Keratinocyte (primary cell): ENCODE measurements at regions not wholly inside any gene's neighbourhood (a gene's known extent, or its start where the extent isn't known, plus 50 kb on each side); places are given as distances from the start of the nearest gene placed in this dataset.
"Not testable (repeated sequence)": the region's sequence is repeated elsewhere in the genome, so short reads cannot be mapped to it uniquely, and the experiment has no call there.

Source experiments
- DNase-seq: peaks from one replicate; pipeline ENCODE4 v3.0.0-alpha.2; 2011; ENCODE audit warnings: low read depth, missing footprints, low spot score
- FAIRE-seq: peaks from 2 replicates; lab custom pipeline; 2011; peaks lifted over from hg19 to GRCh38; lab: Jason Lieb, UNC
- H2AFZ ChIP-seq: 2 replicates; pipeline ENCODE4 v1.6.0; 2012; ENCODE audit warnings: low read length, control low read depth, inconsistent platforms; ENCODE audit not compliant: control insufficient read depth
- H3K27ac ChIP-seq: 2 replicates; pipeline ENCODE4 v1.5.1; 2011; ENCODE audit warnings: low read length; ENCODE audit not compliant: control insufficient read depth, insufficient read depth
- H3K27me3 ChIP-seq: 3 replicates; pipeline ENCODE4 v1.6.0; 2011; ENCODE audit warnings: low read length; ENCODE audit not compliant: control insufficient read depth, insufficient read depth; ENCODE audit errors: extremely low read depth
- H3K36me3 ChIP-seq, 2 experiments: 2 replicates in 1 of 2; 3 replicates in 1 of 2; pipeline ENCODE4 v1.5.1; 2011; ENCODE audit warnings: low read length in 2 of 2, mild to moderate bottlenecking in 1 of 2; ENCODE audit not compliant: control insufficient read depth in 2 of 2, insufficient read depth in 2 of 2; ENCODE audit errors: extremely low read depth in 1 of 2
- H3K4me1 ChIP-seq: 3 replicates; pipeline ENCODE4 v1.5.1; 2011; ENCODE audit warnings: low read length; ENCODE audit not compliant: control insufficient read depth, insufficient read depth; ENCODE audit errors: extremely low read depth
- H3K4me2 ChIP-seq: 3 replicates; pipeline ENCODE4 v1.6.0; 2011; ENCODE audit warnings: low read depth, low read length; ENCODE audit not compliant: control insufficient read depth, insufficient read depth; ENCODE audit errors: extremely low read depth
- H3K4me3 ChIP-seq, 3 experiments: fragments of 200-600 bp in 1 of 3; sonication (generic) in 1 of 3; 2 replicates in 2 of 3; 3 replicates in 1 of 3; pipeline ENCODE4 v1.5.1; 2011 to 2016; ENCODE audit warnings: low read length in 3 of 3, mild to moderate bottlenecking in 3 of 3, control low read depth in 2 of 3, inconsistent platforms in 1 of 3, low read depth in 1 of 3, mixed read lengths in 1 of 3, mixed run types in 1 of 3, moderate library complexity in 1 of 3; ENCODE audit not compliant: control insufficient read depth in 2 of 3, insufficient read depth in 2 of 3; ENCODE audit errors: extremely low read depth in 1 of 3
- H3K79me2 ChIP-seq: 2 replicates; pipeline ENCODE4 v1.6.0; 2012; ENCODE audit warnings: low read length; ENCODE audit not compliant: control insufficient read depth, insufficient read depth
- H3K9ac ChIP-seq: 3 replicates; pipeline ENCODE4 v1.6.0; 2011; ENCODE audit warnings: low read length; ENCODE audit not compliant: control insufficient read depth, insufficient read depth; ENCODE audit errors: extremely low read depth
- H3K9me1 ChIP-seq: 3 replicates; pipeline ENCODE4 v1.6.0; 2011; ENCODE audit warnings: low read length; ENCODE audit not compliant: control insufficient read depth, insufficient read depth; ENCODE audit errors: extremely low read depth
- H3K9me3 ChIP-seq: 2 replicates; pipeline ENCODE4 v1.5.1; 2012; ENCODE audit warnings: low read depth, low read length; ENCODE audit not compliant: control insufficient read depth
- H4K20me1 ChIP-seq: 3 replicates; pipeline ENCODE4 v1.6.0; 2011; ENCODE audit warnings: low read length; ENCODE audit not compliant: control insufficient read depth, insufficient read depth; ENCODE audit errors: extremely low read depth
- EZH2 ChIP-seq: IDR thresholded peaks from one replicate; pipeline ENCODE4 v1.6.1; 2012; ENCODE audit warnings: inconsistent platforms, mild to moderate bottlenecking, low read length, moderate library complexity
- dilution Hi-C: fragments of 300-500 bp; cut with MboI; formaldehyde crosslinking; loops from one replicate; pipeline ENCODE4 v1.7.0; 2020; ENCODE audit warnings: low sequenced_read_pairs; ENCODE audit not compliant: extremely low pct_ligation_motif_present
- TF ChIP-seq, protein P1 (sequence below), 3 experiments: IDR thresholded peaks in 1 of 3; conservative IDR thresholded peaks in 1 of 3; optimal IDR thresholded peaks in 1 of 3; 2 replicates in 2 of 3; 3 replicates in 1 of 3; pipeline versions ENCODE3 to v1.5.1; 2011; ENCODE audit warnings: low read length in 3 of 3, mild to moderate bottlenecking in 3 of 3, moderate library complexity in 2 of 3, control low read depth in 1 of 3, inconsistent platforms in 1 of 3; ENCODE audit not compliant: insufficient read depth in 2 of 3; ENCODE audit errors: extremely low read depth in 1 of 3

DNA sequence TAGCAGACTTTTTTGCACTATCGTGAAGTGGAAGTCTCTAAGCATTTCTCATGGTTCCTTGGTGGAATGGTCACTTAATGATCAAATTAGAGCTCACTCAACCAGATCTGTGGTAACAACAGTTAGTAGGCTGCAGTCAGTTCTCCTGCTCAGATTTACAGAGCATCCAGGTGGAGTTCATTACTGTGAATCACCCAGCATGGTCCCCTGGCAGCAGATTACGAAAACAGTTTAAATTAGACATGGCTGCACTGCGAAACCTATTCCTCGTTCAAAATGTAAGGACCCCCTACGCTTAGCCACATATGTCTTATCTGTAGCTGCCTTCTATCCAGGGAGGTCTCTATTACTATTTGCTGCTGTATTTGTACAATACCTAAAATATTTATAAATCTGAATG, 823.6 kb upstream of the ARRDC3 start:
- Histone ChIP-seq H3K9ac (no peak overlapping the region), H3K36me3 (no peaks in the 10 kb centered on the region), H3K27me3 (no peaks in the 10 kb centered on the region), H4K20me1 (no peaks in the 10 kb centered on the region), H3K79me2 (no peaks in the 10 kb centered on the region), H3K27ac (no peak overlapping the region), H3K4me3 (no peak overlapping the region), H3K4me1 (no peaks in the 10 kb centered on the region), H3K4me2 (no peak overlapping the region), H2AFZ (no peak overlapping the region), H3K9me3 (no peaks in the 10 kb centered on the region), H3K9me1 (no peaks in the 10 kb centered on the region)
- dilution Hi-C loops = no loop called here
- FAIRE-seq (no peak), DNase-seq (no peak)
- TF ChIP-seq, protein P1, sequence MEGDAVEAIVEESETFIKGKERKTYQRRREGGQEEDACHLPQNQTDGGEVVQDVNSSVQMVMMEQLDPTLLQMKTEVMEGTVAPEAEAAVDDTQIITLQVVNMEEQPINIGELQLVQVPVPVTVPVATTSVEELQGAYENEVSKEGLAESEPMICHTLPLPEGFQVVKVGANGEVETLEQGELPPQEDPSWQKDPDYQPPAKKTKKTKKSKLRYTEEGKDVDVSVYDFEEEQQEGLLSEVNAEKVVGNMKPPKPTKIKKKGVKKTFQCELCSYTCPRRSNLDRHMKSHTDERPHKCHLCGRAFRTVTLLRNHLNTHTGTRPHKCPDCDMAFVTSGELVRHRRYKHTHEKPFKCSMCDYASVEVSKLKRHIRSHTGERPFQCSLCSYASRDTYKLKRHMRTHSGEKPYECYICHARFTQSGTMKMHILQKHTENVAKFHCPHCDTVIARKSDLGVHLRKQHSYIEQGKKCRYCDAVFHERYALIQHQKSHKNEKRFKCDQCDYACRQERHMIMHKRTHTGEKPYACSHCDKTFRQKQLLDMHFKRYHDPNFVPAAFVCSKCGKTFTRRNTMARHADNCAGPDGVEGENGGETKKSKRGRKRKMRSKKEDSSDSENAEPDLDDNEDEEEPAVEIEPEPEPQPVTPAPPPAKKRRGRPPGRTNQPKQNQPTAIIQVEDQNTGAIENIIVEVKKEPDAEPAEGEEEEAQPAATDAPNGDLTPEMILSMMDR (optimal IDR thresholded peaks at IDR 0.05 in 1 of 3, IDR thresholded peaks at IDR 0.05 in 1 of 3, conservative IDR thresholded peaks at IDR 0.05 in 1 of 3; ENCODE audit: extremely low read depth in 1 of 3, insufficient read depth in 2 of 3, low read length in 3 of 3) = no peak
- no peak for TF ChIP-seq EZH2

DNA sequence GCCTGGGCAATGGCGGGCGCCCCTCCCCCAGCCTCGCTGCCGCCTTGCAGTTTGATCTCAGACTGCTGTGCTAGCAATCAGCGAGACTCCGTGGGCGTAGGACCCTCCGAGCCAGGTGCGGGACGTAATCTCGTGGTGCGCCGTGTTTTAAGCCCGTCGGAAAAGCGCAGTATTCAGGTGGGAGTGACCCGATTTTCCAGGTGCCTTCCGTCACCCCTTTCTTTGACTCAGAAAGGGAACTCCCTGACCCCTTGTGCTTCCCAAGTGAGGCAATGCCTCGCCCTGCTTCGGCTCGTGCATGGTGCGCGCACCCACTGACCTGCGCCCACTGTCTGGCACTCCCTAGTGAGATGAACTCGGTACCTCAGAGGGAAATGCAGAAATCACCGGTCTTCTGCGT, 815.9 kb upstream of the ARRDC3 start:
- H3K9ac ChIP-seq, H3K27ac ChIP-seq, H3K4me2 ChIP-seq, dilution Hi-C loops, H3K27me3 ChIP-seq, FAIRE-seq, H3K4me3 ChIP-seq, H3K4me1 ChIP-seq, H3K79me2 ChIP-seq, H3K9me3 ChIP-seq, H4K20me1 ChIP-seq, H3K9me1 ChIP-seq, H2AFZ ChIP-seq, H3K36me3 ChIP-seq, DNase-seq: not testable (repeated sequence)

- H3K4me2 ChIP-seq = no peak overlapping the region
- H3K9me1 ChIP-seq = no peaks in the 10 kb centered on the region
- H3K27ac ChIP-seq = no peak overlapping the region
- FAIRE-seq (no peak), DNase-seq (no peak)
- no peaks in the 10 kb centered on the region for H4K20me1 ChIP-seq
- TF ChIP-seq EZH2 = no peak
- TF ChIP-seq, protein P1 (optimal IDR thresholded peaks at IDR 0.05 in 1 of 3, IDR thresholded peaks at IDR 0.05 in 1 of 3, conservative IDR thresholded peaks at IDR 0.05 in 1 of 3; ENCODE audit: extremely low read depth in 1 of 3, insufficient read depth in 2 of 3, low read length in 3 of 3) = no peak
- no peak overlapping the region for H2AFZ ChIP-seq
- no peaks in the 10 kb centered on the region for H3K4me1 ChIP-seq
- no peak overlapping the region for H3K9ac ChIP-seq
- H3K79me2 ChIP-seq = no peaks in the 10 kb centered on the region
- H3K27me3 ChIP-seq = no peaks in the 10 kb centered on the region
- no peaks in the 10 kb centered on the region for H3K36me3 ChIP-seq
- dilution Hi-C loops = no loop called here
- H3K9me3 ChIP-seq = no peaks in the 10 kb centered on the region
- no peak overlapping the region for H3K4me3 ChIP-seq
Observed at GRCh38 chr5:92181656-92182055, 798.5 kb upstream of the ARRDC3 start.
